Frontal cortex (tissue), 3 donors: ENCODE measurements at regions not wholly inside any gene's neighbourhood (a gene's known extent, or its start where the extent isn't known, plus 50 kb on each side); places are given as distances from the start of the nearest gene placed in this dataset.
"Not testable (repeated sequence)": the region's sequence is repeated elsewhere in the genome, so short reads cannot be mapped to it uniquely, and the experiment has no call there.

Source experiments
- DNase-seq, 2 donors: peaks; one replicate each; pipeline ENCODE4 v3.0.0; 2012; ENCODE audit warnings: low spot score in 2 of 2
- FAIRE-seq: peaks from 2 replicates; lab custom pipeline; 2012; peaks lifted over from hg19 to GRCh38; lab: Jason Lieb, UNC
- donor health status: control.
- donor health status: control.
- donor health status: control.

GRCh38 chr2:184993746-184994145, 395.4 kb downstream of the ZNF804A start:
- FAIRE-seq (no peak), DNase-seq (no peak)

- DNase-seq = no peak
- no peak for FAIRE-seq
These were observed 408.2 kb downstream of the ZNF804A start for GRCh38 chr2:185006481-185006880.

- FAIRE-seq = no peak
- DNase-seq = no peak
These were observed 414.3 kb downstream of the ZNF804A start for GRCh38 chr2:185012643-185013042.

- DNase-seq (no peak), FAIRE-seq (no peak)
These were observed 415.7 kb downstream of the ZNF804A start for GRCh38 chr2:185014076-185014475.

GRCh38 chr2:185025891-185026290, 427.6 kb downstream of the ZNF804A start:
- not testable (repeated sequence) for DNase-seq, FAIRE-seq

GRCh38 chr2:185035906-185036305, 437.6 kb downstream of the ZNF804A start:
- no peak for DNase-seq
- no peak for FAIRE-seq

- DNase-seq = no peak
- no peak for FAIRE-seq
These were observed 446.1 kb downstream of the ZNF804A start for GRCh38 chr2:185044323-185044874.

GRCh38 chr2:185050804-185051203, 452.5 kb downstream of the ZNF804A start:
- FAIRE-seq (no peak), DNase-seq (no peak)

- DNase-seq = no peak
- no peak for FAIRE-seq
These were observed 465.4 kb downstream of the ZNF804A start for GRCh38 chr2:185063761-185064160.

- no peak for FAIRE-seq
These were observed 467.8 kb downstream of the ZNF804A start for GRCh38 chr2:185066128-185066527.

GRCh38 chr2:185069107-185069506, 470.8 kb downstream of the ZNF804A start:
- DNase-seq = no peak
- no peak for FAIRE-seq

More at GRCh38 chr2:185066128-185066527, 467.8 kb downstream of the ZNF804A start:
- no peak for DNase-seq

- FAIRE-seq (no peak), DNase-seq (no peak)
These were observed 475.8 kb downstream of the ZNF804A start for GRCh38 chr2:185074156-185074555.

GRCh38 chr2:185082749-185083148, 484.4 kb downstream of the ZNF804A start:
- FAIRE-seq = no peak

GRCh38 chr2:185108588-185108987, 510.3 kb downstream of the ZNF804A start:
- no peak for DNase-seq
- FAIRE-seq = no peak

More at GRCh38 chr2:185082749-185083148, 484.4 kb downstream of the ZNF804A start:
- no peak for DNase-seq

- FAIRE-seq = no peak
- DNase-seq = no peak
These were observed 529.1 kb downstream of the ZNF804A start for GRCh38 chr2:185127412-185127811.

GRCh38 chr2:185128346-185128745, 530.0 kb downstream of the ZNF804A start:
- DNase-seq = no peak
- no peak for FAIRE-seq

- DNase-seq (no peak), FAIRE-seq (no peak)
These were observed 530.7 kb downstream of the ZNF804A start for GRCh38 chr2:185128996-185129395.

- no peak for FAIRE-seq
- no peak for DNase-seq
These were observed 532.4 kb downstream of the ZNF804A start for GRCh38 chr2:185130685-185131084.

- DNase-seq (no peak), FAIRE-seq (no peak)
These were observed 534.2 kb downstream of the ZNF804A start for GRCh38 chr2:185132501-185133041.

- no peak for DNase-seq
- no peak for FAIRE-seq
These were observed 539.4 kb downstream of the ZNF804A start for GRCh38 chr2:185137700-185138099.

- FAIRE-seq = no peak
- DNase-seq = no peak
These were observed 544.3 kb downstream of the ZNF804A start for GRCh38 chr2:185142677-185143076.
